A172 (cell line): ENCODE measurements at regions not wholly inside any gene's neighbourhood (a gene's known extent, or its start where the extent isn't known, plus 50 kb on each side); places are given as distances from the start of the nearest gene placed in this dataset.

Experiments used
- DNase-seq: peaks from one replicate; pipeline ENCODE4 v3.0.0-alpha.2; 2015; ENCODE audit warnings: low spot score

DNA sequence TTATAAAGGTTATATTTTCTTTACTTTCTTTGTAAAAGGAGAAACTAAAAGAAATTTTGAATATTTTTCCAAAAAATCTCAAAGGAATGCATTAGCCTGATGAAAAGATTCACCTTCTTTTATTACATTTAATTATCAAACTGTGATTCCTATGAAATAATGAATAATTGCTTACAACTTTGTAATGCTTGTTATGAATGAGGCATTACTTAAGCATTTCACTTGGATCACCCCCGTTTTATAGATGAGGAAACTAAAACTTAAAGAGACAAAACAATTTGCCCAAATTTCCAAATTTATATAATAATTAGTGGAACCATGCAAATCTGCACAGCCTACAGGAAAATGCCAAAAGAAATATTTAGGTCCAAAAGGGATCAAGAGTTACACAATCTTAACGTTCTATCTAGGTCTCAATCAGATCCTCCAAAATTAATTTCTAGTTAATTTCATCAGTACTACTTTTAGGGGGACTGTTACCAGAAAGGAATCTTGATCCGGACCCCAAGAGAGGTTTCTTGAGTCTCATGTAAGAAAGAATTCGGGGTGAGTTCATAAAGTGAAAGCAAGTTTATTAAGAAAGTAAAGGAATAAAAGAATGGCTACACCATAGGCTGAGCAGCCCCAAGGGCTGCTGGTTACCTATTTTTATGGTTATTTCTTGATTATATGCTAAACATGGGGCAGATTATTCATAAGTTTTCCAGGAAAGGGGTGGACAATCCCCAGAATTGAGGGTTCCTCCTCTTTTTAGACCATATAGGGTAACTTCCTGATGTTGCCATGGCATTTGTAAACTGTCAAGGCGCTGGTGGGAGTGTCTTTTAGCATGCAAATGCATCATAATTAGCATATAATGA, 288.0 kb downstream of the ADGB start:
- DNase-seq, result no peak

DNA sequence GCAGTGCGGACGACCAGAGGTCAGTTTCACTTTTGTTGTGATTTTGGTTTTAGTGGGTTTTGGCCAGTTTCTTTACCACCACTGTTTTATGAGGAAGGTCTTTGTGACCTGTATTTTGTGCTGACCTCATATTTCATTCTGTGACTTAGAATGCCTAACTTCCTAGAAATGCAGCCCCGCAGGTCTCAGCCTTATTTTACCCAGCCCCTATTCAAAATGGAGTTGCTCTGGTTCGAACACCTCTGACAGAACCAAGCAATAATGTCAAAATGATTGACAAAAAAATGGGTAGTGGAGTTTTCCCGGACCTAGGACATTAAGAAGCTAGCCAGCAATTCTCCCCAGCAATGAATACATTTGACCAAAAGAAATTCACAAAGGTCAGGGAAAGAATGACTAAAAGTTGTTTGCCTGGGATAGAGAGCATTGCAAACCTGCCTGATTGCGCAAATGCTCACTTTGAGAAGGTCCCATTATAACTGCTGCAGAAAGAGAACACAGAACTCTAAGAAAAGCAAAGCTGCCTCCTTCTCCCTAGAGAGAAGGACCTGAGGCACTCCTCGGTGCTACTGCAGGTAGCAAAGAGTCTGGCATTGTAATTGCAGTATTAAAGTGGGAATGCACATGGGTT, 288.8 kb downstream of the ADGB start:
- DNase-seq, result no peak

DNA sequence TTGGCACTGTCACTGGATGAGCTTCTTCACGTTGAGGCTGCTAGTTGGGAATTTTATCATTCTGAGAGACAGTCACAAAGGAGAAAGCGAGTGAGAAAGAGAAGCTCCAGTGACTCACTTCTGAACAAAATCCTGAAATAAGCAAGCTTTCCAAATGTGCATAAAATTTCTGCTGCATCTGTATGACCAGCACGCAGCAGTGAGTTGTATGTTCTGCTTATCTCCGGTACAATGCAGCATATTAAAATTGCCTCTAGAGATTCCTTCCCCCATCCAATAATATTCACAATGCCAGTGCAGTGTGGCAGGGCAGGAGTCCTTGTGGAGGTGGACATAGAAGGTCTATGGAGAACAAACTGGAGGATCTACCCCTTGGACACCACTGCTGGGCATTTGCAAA, 290.5 kb downstream of the ADGB start:
- no peak for DNase-seq

DNA sequence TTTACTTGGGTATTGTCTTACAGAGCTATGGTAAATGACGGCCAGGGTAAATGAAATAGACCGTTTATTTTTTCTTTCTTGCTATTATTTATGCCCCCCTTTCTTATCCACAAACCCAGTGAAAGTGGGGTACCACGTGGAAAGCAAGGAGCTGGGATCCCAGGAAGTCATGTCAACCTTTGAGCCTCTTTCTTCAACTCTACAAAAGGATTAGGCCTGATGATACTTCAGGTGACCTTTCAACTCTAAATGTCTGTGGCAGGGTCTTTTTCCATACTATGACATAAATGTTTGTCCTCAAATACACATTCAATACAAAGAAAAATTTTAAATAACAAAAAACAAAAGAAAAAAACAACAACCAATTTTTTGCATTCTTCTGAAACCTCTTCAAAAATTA, 291.4 kb downstream of the ADGB start:
- no peak for DNase-seq

DNA sequence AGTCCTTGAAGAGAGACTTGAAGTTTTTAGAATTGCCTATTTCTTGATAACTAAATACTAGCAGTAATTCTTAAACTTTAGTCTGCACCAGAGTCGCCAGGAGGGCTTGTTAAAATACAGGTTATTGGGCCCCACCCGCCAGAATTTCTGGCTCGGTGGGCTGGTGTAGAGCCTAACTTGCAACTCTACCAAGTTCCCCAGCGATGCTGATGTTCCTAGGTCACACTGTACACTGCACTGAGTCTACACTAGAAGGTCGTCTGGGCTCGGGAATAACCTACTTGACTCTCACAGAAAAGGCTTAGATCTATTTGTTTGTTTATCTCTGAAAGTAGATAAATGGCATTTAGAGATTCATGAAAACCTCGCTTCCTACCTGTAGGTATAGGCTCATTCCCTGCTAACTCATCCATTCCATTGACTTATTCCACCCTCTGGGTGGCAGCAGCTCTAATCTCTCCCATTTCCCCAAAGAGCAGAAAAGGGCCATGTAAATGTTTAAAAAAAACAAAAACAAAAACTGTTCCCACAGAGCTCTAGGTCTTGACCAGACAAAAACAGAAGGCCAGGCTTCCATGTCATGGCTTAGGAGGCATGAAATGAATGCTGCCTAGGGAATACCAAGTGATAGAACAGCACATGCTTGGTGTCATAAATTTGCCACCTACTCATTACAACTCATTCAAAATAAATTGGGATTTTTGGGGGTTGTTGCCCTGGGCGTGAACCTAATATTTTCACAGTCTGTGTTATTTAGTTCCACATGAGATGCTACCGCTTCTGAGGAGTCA, 292.1 kb downstream of the ADGB start:
- no peak for DNase-seq

DNA sequence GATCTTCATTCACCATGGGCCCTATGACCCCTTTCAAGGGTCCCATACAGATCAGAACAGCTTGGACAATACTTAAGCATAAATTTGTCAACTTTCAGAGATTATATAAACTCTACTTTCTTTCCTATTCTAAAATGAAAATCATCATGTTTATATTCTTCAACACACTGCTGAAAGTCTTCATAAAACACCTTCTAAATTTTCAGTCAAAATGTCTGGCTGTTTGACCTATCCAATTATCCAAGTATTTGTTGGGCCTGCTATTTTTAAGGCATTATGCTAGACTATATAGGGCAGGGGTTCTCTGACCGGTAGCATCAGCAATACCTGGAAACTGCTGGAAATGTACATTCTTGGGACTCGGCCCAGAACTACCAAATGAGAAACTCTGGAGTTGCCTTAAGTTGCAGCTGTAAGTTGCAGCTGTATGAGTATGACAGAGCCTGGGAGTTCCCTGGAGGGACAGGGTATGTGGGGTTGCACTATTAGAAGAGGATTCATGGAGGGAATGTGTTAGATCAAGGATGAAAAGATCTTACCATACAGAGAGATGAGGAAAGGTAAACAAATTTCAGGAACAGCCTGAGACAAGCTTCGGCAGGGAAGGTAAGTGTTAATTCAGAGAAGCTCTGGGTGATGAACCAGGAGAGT, 293.0 kb downstream of the ADGB start:
- no peak for DNase-seq

DNA sequence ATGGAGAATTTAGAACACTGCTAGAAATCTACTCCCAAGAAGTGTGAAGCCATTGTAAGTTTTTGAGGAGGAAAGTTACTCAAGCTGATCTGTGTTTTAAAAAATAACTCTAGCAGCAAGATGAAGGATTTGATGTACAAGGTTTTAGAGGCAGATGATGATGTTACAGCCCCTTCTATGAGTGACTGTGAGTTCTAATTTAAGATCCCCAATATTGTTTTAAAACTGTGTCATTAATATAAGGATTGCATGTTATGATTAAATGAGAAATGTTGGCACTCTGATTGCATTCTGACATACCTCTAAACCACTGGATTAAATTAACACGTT, 293.5 kb downstream of the ADGB start:
- no peak for DNase-seq

DNA sequence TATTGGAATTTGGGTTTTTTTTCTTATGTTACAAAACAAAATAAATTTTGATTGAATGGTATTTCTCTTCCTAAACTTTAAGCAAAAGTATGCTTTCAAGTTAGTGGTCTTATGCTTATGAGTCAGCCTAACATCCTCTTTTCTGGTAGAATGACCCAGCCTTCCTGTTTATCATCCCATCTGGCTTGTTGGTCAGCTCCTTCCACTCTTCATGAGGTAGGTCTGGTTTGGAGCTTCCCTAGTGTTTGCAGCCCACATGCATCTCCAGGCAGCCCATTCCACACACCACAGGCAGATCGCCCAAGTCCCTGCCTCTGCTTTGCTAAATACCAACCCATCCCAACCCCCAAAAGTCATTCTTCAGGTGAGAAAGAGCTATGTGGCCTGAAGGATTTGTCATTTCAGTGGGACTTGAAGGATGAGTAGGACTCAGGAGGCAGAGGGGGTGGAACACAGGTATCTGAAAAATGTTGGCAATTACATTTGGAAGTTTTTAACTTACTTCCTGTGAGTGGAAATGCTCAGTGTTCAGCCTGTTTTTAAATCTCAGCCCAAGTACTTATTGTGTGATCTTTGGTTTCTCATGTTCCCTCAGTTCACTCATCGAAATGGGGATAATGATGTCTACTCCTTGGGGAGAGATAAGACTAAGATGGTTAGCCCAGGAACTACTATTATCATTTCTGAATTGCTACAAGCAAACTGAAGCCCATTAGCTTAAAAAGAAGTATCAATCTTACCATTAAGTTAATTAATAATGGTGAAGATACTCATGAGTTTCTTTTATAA, 294.0 kb downstream of the ADGB start:
- DNase-seq, result peak; percentile 74

DNA sequence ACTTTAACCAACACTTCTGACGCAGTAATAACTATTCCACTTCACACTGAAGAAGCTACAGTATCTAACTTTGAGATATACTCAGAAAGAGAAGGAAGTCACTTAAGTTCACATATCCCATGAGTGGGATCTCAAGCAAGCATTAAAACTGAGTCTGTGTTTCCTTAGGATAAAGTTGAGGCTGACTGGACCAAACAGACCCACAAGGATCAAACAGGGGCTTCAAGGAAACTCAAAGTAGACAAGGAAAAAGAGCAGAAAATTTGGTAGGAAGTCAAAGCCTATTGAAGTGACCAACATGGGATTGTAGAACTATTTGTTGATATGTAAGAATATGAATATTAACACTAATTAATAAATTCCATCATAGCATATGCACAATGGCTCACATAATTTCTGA, 294.9 kb downstream of the ADGB start:
- no peak for DNase-seq

DNA sequence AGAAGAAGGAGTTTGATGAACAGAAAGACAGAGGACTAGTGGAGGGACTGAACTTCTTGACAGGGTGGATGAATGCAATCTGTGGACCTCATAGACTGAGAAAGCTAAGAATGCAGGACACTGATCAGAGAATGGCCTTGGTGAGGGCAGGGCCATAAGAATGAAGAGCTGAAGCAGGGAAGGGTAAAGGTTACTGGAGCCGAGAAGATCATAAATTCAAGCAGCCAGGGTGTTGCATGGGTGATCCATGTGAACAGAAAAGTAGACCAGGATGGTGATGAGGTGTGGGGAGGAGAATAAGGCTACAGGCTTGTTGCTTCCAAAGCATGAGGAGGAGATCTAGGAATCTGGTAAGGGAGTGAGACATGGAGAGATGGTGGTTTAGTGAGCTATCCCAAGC, 295.9 kb downstream of the ADGB start:
- no peak for DNase-seq

DNA sequence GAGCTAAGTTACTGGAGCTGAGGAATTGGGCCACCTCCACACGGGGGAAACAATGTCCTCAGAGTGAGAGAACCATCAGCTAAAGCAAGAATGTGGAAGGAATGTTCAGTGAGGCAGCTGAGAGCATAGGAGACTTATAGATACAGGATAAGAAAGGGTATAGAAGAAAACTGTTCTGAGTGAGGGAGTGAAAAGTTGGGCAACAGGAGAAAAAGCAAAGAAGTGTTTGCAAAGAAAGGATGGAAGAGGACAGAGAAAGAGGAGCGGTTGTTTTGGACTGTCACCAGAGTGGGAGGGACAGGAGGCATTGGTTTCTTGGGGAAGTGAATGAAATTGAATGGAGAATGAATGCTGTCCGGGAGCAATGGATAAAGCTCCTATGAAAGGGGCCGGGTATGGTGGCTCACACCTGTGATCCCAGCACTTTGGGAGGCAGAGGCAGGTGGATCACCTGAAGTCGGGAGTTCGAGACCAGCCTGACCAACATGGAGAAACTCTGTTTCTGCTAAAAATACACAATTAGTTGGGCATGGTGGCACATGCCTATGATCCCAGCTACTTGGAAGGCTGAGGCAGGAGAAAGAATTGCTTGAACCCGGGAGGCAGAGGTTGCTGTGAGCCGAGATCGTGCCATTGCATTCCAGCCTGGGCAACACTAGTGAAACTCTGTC, 296.5 kb downstream of the ADGB start:
- no peak for DNase-seq

DNA sequence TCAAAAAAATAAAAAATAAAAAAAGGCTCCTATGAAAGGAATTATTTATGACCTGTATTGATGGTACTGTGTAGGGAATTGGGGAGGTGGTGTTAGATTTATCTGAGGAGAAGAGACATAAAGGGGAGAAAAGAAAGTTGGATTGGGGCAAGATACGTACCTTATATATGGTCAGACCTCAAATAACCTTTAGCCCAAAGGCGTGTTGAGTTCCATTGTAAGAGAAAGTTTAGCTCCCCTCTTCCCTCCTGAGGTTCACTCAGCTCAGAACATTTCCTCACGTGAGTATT, 296.9 kb downstream of the ADGB start:
- DNase-seq, result no peak

DNA sequence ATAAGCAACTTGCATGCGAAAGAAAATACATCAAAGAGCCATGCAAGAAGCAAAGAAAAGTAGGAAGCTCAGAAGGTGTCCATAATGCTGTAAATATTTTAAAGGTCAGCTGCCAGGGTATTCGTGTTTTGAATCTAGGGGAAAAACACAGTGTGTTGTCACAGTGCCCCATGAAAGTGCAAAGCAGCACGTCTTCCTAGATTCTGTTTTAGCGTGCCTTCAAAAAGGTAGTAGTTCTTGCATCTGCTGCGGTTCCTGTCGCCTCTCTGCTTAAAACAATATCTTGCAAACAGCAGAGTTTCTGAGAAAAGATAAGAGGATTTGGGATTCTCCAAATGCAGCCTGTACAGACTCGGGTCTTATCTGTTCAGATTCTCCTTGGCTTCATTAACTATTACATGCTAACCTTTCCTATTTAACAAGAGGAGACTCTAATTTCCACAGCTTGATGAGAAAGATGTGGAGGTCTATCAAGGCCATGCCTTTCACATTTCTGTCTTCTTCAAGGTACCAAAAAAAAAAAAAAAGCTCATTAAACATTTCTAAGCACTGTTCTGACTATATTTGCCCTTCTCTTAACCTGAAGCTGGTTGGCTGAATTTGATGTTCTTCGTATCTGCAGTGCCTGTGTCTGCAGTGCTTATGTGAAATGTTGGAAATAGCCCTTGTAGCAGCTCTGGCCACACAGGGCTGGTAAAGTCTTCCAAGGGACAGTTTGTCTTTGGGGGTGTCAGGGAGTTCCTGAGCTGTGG, 297.5 kb downstream of the ADGB start:
- DNase-seq, result no peak

DNA sequence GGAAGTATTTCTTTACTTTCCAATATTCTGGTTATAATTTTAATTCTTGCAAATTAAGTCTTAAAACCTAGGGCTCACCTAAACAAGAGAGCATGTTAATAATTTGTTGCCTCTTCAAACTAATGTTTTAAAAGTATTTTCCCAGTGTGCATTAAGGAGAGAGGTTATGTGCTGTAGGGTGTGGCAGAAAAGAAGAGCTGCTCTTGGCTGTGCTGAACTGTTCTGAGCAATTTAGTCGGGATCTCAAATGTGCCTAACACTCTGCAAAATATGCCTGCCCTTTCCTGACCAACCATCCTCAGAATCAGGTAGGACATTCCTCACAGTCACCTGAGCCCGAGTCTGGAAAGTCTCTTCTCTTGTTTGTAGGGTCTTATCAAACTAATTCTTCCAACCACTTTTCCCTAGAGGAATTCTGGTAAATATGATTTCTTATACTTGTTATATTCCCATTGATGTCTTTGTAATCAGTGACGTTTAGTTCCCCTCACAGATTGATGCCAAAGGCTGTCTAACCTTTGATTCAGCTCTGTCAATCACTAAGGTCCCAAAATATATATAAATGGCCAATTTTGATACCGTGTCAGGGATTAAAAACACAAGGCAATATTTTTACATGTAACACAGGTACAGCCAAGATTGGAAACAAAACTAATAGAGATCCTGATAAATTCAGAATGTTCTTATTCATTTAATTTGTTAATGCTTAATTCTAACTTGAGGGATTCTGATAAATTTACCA, 298.4 kb downstream of the ADGB start:
- no peak for DNase-seq

DNA sequence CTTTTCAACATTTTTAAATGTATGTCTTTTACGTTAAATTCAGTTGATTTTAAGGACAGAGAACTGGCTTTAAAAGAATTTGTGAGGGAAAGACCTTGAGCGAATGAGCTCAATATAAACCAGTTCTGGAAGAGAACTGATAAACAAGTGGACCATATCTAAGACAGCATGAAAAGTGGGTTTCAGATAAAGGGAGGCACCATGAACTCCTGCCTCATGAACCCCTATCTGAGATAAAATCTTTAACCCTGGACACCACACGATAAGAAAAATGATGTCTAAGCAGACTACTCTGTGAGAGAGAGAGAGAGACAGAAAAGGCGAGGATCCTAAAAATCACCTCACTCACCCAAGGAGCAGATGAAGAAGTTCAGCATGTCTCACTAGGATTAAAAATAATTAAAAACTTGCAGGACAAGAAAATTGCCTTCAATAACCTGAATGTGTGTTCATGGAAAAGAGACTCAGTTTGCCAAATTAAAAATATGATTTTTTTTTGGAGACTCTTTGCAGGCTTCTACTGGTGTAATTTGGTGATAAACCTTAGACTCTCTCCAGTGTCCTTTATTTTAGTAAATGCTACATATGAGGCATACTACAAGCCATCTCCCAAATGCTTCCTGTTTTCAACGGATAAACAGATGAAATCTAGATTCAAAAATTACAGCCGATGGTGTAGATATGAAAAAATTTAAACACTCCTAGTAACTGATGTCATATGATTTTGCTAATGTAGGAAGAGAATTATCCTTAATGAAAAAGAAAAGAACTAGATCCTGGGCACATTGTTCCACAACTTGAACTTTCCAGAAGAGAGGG, 299.5 kb downstream of the ADGB start:
- no peak for DNase-seq

DNA sequence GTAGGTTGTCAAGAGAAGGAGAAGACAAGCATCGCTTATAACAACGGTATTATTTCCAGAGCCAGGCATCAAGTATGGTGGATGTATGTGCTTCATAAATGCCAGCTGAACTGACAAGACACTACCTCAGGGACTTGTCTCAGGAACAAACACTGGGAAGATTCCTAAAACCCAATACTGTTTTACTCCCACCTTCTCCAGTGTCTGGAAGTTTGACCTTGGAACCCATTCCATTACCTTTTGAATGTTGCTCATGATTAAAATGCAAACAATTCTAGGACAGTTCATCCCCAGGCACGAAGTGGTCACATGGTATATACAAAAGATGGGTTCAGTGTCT, 300.1 kb downstream of the ADGB start:
- DNase-seq, result no peak

DNA sequence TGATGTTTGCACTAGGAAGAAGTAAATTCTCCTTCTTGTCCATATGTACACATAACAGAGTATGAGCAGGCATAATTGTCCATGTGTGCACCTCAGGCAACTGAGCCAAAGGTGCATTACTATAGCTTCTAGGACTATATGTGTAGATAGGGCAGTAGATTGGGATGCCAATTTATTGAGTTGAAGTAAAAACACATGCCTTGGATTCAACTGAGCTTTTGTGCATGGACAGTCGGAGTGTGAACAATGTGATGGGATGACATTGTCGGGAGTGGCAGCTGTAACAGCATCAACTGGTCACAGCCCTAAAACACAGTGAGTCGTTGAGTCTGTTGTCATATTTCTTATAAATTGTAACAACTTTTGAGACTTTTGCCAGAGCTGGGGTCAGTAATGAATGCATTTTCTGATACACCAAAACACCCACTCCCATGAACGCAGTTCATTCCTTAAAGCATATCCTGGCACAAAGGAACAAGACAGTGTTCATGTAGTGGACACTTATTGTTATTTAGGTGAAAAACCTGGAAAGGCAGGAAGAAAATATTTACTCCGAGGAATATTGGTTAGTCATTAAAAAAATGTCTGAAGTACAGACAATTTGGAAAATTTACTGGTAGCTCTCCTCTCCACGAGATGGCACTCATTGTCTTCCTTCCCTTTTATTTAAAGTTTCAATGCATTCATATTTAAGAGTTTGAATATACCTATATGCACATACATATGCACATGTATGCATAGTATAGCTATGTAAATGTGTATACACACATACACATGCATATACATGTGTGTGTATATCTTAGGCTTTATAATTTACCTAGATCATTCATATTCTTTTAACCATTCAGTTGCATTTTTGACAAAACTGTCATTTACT, 302.0 kb upstream of the STXBP5 start:
- no peak for DNase-seq

DNA sequence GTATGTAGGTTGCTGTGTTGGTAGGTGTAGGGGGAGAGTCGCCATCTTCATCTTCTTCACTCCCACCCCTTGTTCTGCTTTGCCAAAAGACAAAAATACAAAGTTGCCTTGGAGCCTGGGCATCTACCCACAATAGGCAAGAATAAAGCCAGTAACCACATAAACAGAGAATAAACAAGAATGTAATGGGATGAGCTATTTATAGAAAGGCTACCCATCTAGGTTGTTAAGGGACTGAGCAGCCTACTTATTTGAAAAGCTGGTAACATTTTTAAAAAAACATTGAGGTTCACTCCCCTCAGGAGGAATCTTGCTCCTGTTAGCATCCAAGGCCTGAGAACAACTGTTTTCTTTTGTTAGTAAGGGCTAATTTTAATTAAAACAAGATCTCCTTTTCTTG, 301.4 kb upstream of the STXBP5 start:
- DNase-seq, result no peak
